Neural progenitor cell (in vitro differentiated cells): ENCODE measurements at regions not wholly inside any gene's neighbourhood (a gene's known extent, or its start where the extent isn't known, plus 50 kb on each side); places are given as distances from the start of the nearest gene placed in this dataset.

Experiments
- EZH2 ChIP-seq: fragments of 200-600 bp; sonication (generic); IDR thresholded peaks from 2 replicates; pipeline ENCODE4 v1.6.1; 2017; ENCODE audit warnings: antibody characterized with exemption, mild to moderate bottlenecking, moderate library complexity
- TF ChIP-seq, protein P1 (sequence below): fragments of 200-600 bp; sonication (generic); IDR thresholded peaks from 2 replicates; pipeline ENCODE4 v1.5.1; 2017; ENCODE audit warnings: antibody characterized with exemption, mild to moderate bottlenecking

DNA sequence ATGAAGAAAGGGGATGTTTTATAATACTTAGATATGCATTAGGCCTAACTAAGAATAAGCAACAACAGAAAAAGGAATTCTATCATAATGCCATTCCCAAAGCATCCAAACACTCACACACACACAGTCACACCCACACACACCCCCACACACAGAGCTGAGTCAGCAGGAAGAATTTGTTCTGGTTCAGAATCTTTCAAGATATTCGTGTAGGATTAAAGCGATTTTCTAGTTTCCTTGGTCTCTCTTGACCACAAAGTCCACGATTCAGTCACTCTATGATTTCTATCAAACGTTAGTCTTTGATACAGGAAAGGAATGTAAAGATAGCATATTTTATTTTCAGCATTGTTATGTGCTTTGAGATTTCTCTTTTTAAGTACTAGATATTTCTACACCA is 382.6 kb upstream of the DCN start:
- TF ChIP-seq, protein P1, sequence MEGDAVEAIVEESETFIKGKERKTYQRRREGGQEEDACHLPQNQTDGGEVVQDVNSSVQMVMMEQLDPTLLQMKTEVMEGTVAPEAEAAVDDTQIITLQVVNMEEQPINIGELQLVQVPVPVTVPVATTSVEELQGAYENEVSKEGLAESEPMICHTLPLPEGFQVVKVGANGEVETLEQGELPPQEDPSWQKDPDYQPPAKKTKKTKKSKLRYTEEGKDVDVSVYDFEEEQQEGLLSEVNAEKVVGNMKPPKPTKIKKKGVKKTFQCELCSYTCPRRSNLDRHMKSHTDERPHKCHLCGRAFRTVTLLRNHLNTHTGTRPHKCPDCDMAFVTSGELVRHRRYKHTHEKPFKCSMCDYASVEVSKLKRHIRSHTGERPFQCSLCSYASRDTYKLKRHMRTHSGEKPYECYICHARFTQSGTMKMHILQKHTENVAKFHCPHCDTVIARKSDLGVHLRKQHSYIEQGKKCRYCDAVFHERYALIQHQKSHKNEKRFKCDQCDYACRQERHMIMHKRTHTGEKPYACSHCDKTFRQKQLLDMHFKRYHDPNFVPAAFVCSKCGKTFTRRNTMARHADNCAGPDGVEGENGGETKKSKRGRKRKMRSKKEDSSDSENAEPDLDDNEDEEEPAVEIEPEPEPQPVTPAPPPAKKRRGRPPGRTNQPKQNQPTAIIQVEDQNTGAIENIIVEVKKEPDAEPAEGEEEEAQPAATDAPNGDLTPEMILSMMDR: no peak
- no peak for TF ChIP-seq EZH2
